CD4-positive, alpha-beta T cell treated with Interleukin-6 at 100 ng/mL for 8 hours (primary cell): ENCODE measurements at regions not wholly inside any gene's neighbourhood (a gene's known extent, or its start where the extent isn't known, plus 50 kb on each side); places are given as distances from the start of the nearest gene placed in this dataset.
"Not testable (repeated sequence)": the region's sequence is repeated elsewhere in the genome, so short reads cannot be mapped to it uniquely, and the experiment has no call there.

ENCODE experiments used
- DNase-seq: peaks from one replicate; pipeline ENCODE4 v3.0.0-alpha.2; 2020; ENCODE audit warnings: mixed read lengths, low spot score

GRCh38 chr6:112935402-112936078 is 588.4 kb downstream of the RFPL4B start:
- DNase-seq: no peak

GRCh38 chr6:112936079-112936472 is 588.9 kb downstream of the RFPL4B start:
- DNase-seq: no peak

GRCh38 chr6:112936504-112936903 is 589.4 kb downstream of the RFPL4B start:
- DNase-seq: no peak

GRCh38 chr6:112937690-112938089 is 590.6 kb downstream of the RFPL4B start:
- DNase-seq: not testable (repeated sequence)

GRCh38 chr6:112938650-112939049 is 591.5 kb downstream of the RFPL4B start:
- no peak for DNase-seq

- no peak for DNase-seq
These were observed 592.4 kb downstream of the RFPL4B start for GRCh38 chr6:112939563-112939962.

- DNase-seq: no peak
These were observed 594.5 kb downstream of the RFPL4B start for GRCh38 chr6:112941613-112942012.

- DNase-seq: no peak
These were observed 598.9 kb downstream of the RFPL4B start for GRCh38 chr6:112946051-112946450.

GRCh38 chr6:112947507-112947906 is 600.4 kb downstream of the RFPL4B start:
- DNase-seq: no peak

GRCh38 chr6:112951829-112952228 is 604.7 kb downstream of the RFPL4B start:
- no peak for DNase-seq

- DNase-seq: not testable (repeated sequence)
These were observed 608.6 kb downstream of the RFPL4B start for GRCh38 chr6:112955743-112956142.

GRCh38 chr6:112956696-112957535 is 609.8 kb downstream of the RFPL4B start:
- no peak for DNase-seq

- DNase-seq: no peak
These were observed 610.4 kb downstream of the RFPL4B start for GRCh38 chr6:112957536-112957916.

GRCh38 chr6:112960130-112960529 is 613.0 kb downstream of the RFPL4B start:
- DNase-seq: not testable (repeated sequence)

GRCh38 chr6:112967974-112968373 is 620.8 kb downstream of the RFPL4B start:
- DNase-seq: no peak

GRCh38 chr6:112971651-112972050 is 624.5 kb downstream of the RFPL4B start:
- DNase-seq: no peak

- not testable (repeated sequence) for DNase-seq
These were observed 627.8 kb downstream of the RFPL4B start for GRCh38 chr6:112974931-112975330.

GRCh38 chr6:112976579-112976978 is 629.4 kb downstream of the RFPL4B start:
- not testable (repeated sequence) for DNase-seq

GRCh38 chr6:112979830-112980229 is 632.7 kb downstream of the RFPL4B start:
- DNase-seq: no peak

GRCh38 chr6:112980676-112981075 is 633.5 kb downstream of the RFPL4B start:
- no peak for DNase-seq

- no peak for DNase-seq
These were observed 636.7 kb downstream of the RFPL4B start for GRCh38 chr6:112983713-112984261.

GRCh38 chr6:112984899-112985298 is 637.8 kb downstream of the RFPL4B start:
- DNase-seq: no peak

GRCh38 chr6:112986321-112986720 is 639.2 kb downstream of the RFPL4B start:
- no peak for DNase-seq
